Upper lobe of right lung (tissue), 1 donor: ENCODE measurements at regions not wholly inside any gene's neighbourhood (a gene's known extent, or its start where the extent isn't known, plus 50 kb on each side); places are given as distances from the start of the nearest gene placed in this dataset.
"Not testable (repeated sequence)": the region's sequence is repeated elsewhere in the genome, so short reads cannot be mapped to it uniquely, and the experiment has no call there.

Experiments used
- ATAC-seq: fragments of 200-7000 bp; cut with Tn5 transposase; one replicate; pipeline ENCODE4 v1.9.1; 2020; ENCODE audit warnings: mild to moderate bottlenecking, moderate library complexity
- DNase-seq: peaks from one replicate; pipeline ENCODE4 v3.0.0-alpha.2; 2020
- H3K27ac ChIP-seq: fragments of 200-600 bp; one replicate; pipeline ENCODE4 v1.8.0; 2022
- H3K27me3 ChIP-seq: fragments of 200-600 bp; one replicate; pipeline ENCODE4 v1.8.0; 2022; ENCODE audit warnings: mild to moderate bottlenecking
- H3K36me3 ChIP-seq: fragments of 200-600 bp; one replicate; pipeline ENCODE4 v1.8.0; 2022
- H3K4me1 ChIP-seq: fragments of 200-600 bp; one replicate; pipeline ENCODE4 v1.8.0; 2022
- H3K4me3 ChIP-seq: fragments of 200-600 bp; one replicate; pipeline ENCODE4 v1.8.0; 2022; ENCODE audit warnings: mild to moderate bottlenecking
- H3K9me3 ChIP-seq: fragments of 200-600 bp; one replicate; pipeline ENCODE4 v1.8.0; 2022
- CTCF ChIP-seq: fragments of 200-600 bp; IDR thresholded peaks from one replicate; pipeline ENCODE4 v1.8.0; 2022; ENCODE audit warnings: antibody characterized with exemption
- intact Hi-C: fragments of 100-400 bp; cut with DNase I; formaldehyde crosslinking; loops from one replicate; pipeline ENCODE4 v1.11.0; 2022
- donor health status: DM: no; HTN: yes; CAD: no; lungs with severe emphysema.

- Histone ChIP-seq H3K4me1 (no peaks in the 10 kb centered on the region), H3K36me3 (no peaks in the 10 kb centered on the region), H3K27me3 (no peaks in the 10 kb centered on the region), H3K4me3 (no peak overlapping the region), H3K27ac (no peak overlapping the region), H3K9me3 (no peaks in the 10 kb centered on the region)
- DNase-seq = no peak
- no peak for ATAC-seq
- TF ChIP-seq CTCF = no peak
- intact Hi-C loops = no loop called here
Measured at GRCh38 chr13:38228322-38228721, 121.3 kb upstream of the UFM1 start.

- H3K27ac ChIP-seq = no peak overlapping the region
- intact Hi-C loops = no loop called here
- H3K4me3 ChIP-seq = no peak overlapping the region
- DNase-seq = no peak
- no peak for TF ChIP-seq CTCF
- no peaks in the 10 kb centered on the region for H3K4me1 ChIP-seq
- ATAC-seq = no peak
- H3K27me3 ChIP-seq = no peaks in the 10 kb centered on the region
- no peaks in the 10 kb centered on the region for H3K9me3 ChIP-seq
- no peaks in the 10 kb centered on the region for H3K36me3 ChIP-seq
Measured at GRCh38 chr13:38226496-38226895, 123.2 kb upstream of the UFM1 start.

DNA sequence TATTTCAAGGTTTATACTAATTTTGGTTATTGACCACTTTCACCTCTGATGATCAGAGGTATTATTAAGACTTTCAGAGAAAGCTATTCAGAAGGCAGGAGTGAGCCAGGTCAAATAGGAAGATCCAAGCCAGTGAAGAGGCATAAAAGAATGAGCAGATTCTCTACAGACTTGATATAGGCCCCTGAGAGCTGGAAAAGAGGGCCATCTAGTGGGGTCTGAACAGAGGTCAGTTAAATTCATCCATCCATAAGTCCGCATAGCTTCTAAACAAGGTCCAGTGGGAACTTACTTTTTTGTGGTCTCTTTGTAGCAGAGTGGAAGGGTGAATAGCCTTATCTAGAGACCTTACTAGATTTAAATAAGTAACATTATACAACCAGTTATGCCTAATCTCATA, 126.6 kb upstream of the UFM1 start:
- Histone ChIP-seq H3K27me3 (no peaks in the 10 kb centered on the region), H3K36me3 (no peaks in the 10 kb centered on the region), H3K4me3 (no peak overlapping the region), H3K27ac (no peak overlapping the region), H3K9me3 (no peaks in the 10 kb centered on the region), H3K4me1 (no peaks in the 10 kb centered on the region)
- no peak for ATAC-seq
- intact Hi-C loops = no loop called here
- no peak for DNase-seq
- no peak for TF ChIP-seq CTCF

- H3K27ac ChIP-seq, H3K36me3 ChIP-seq, H3K4me3 ChIP-seq, H3K4me1 ChIP-seq, H3K9me3 ChIP-seq, ATAC-seq, DNase-seq, intact Hi-C loops, H3K27me3 ChIP-seq: not testable (repeated sequence)
Measured at GRCh38 chr13:38221120-38221519, 128.5 kb upstream of the UFM1 start.

- TF ChIP-seq CTCF = no peak
- DNase-seq (no peak), ATAC-seq (no peak)
- H3K4me1 ChIP-seq = no peaks in the 10 kb centered on the region
- H3K36me3 ChIP-seq = no peaks in the 10 kb centered on the region
- intact Hi-C loops = no loop called here
- no peak overlapping the region for H3K4me3 ChIP-seq
- no peak overlapping the region for H3K27ac ChIP-seq
- no peaks in the 10 kb centered on the region for H3K9me3 ChIP-seq
- H3K27me3 ChIP-seq = no peaks in the 10 kb centered on the region
Measured at GRCh38 chr13:38216181-38216580, 133.5 kb upstream of the UFM1 start.

- no peak for TF ChIP-seq CTCF
- Histone ChIP-seq H3K4me3 (no peak overlapping the region), H3K9me3 (no peaks in the 10 kb centered on the region), H3K27ac (no peak overlapping the region), H3K36me3 (no peaks in the 10 kb centered on the region), H3K4me1 (no peaks in the 10 kb centered on the region), H3K27me3 (no peaks in the 10 kb centered on the region)
- no peak for ATAC-seq
- no peak for DNase-seq
- intact Hi-C loops = no loop called here
Measured at GRCh38 chr13:38213314-38213713, 136.3 kb upstream of the UFM1 start.
